Progenitor cell of endocrine pancreas (in vitro differentiated cells): ENCODE measurements at regions not wholly inside any gene's neighbourhood (a gene's known extent, or its start where the extent isn't known, plus 50 kb on each side); places are given as distances from the start of the nearest gene placed in this dataset.

Experiments
- DNase-seq: peaks from one replicate; pipeline ENCODE4 v3.0.0; 2021; ENCODE audit warnings: low spot score; ENCODE audit not compliant: unreplicated experiment
- H3K27ac Mint-ChIP-seq: 2 replicates; pipeline ENCODE4 v1.8.0; 2021; ENCODE audit warnings: mild to moderate bottlenecking, moderate library complexity, mixed read lengths
- H3K27me3 Mint-ChIP-seq: 2 replicates; pipeline ENCODE4 v1.8.0; 2021; ENCODE audit warnings: mixed read lengths
- H3K36me3 Mint-ChIP-seq: 2 replicates; pipeline ENCODE4 v1.8.0; 2022; ENCODE audit warnings: mixed read lengths; ENCODE audit not compliant: insufficient read depth
- H3K4me1 Mint-ChIP-seq: 2 replicates; pipeline ENCODE4 v1.8.0; 2021; ENCODE audit warnings: low read depth, mixed read lengths
- H3K4me3 Mint-ChIP-seq: 2 replicates; pipeline ENCODE4 v1.8.0; 2021; ENCODE audit warnings: low read depth, mild to moderate bottlenecking, moderate library complexity, mixed read lengths
- H3K9me3 Mint-ChIP-seq: 2 replicates; pipeline ENCODE4 v1.8.0; 2021; ENCODE audit warnings: low read depth, mixed read lengths
- CTCF ChIP-seq: fragments of 200-600 bp; sonication (generic); IDR thresholded peaks from one replicate; pipeline ENCODE4 v1.5.0; 2021; ENCODE audit warnings: antibody characterized with exemption, mild to moderate bottlenecking; ENCODE audit not compliant: unreplicated experiment

- Mint-ChIP-seq H3K36me3 (no peaks in the 10 kb centered on the region), H3K27ac (no peak overlapping the region), H3K4me1 (peaks cover 13% of the 10 kb centered on the region), H3K4me3 (no peak overlapping the region), H3K9me3 (no peaks in the 10 kb centered on the region), H3K27me3 (peaks cover 13% of the 10 kb centered on the region)
- DNase-seq, result no peak
- no peak for TF ChIP-seq CTCF
These were observed 91.2 kb downstream of the OXGR1 start for GRCh38 chr13:96903085-96903484.

- Mint-ChIP-seq H3K27me3 (peaks cover 8% of the 10 kb centered on the region), H3K4me3 (no peak overlapping the region), H3K27ac (no peak overlapping the region), H3K9me3 (peaks cover 3% of the 10 kb centered on the region), H3K4me1 (peaks cover 13% of the 10 kb centered on the region), H3K36me3 (no peaks in the 10 kb centered on the region)
- DNase-seq, result no peak
- TF ChIP-seq CTCF, result no peak
These were observed 93.3 kb downstream of the OXGR1 start for GRCh38 chr13:96900986-96901385.

- H3K9me3 Mint-ChIP-seq, result peaks cover 10% of the 10 kb centered on the region
- H3K27ac Mint-ChIP-seq, result no peak overlapping the region
- H3K27me3 Mint-ChIP-seq, result peaks cover 8% of the 10 kb centered on the region
- no peak overlapping the region for H3K4me3 Mint-ChIP-seq
- no peaks in the 10 kb centered on the region for H3K36me3 Mint-ChIP-seq
- H3K4me1 Mint-ChIP-seq, result peaks cover 13% of the 10 kb centered on the region
- TF ChIP-seq CTCF, result no peak
- DNase-seq, result no peak
These were observed 94.3 kb downstream of the OXGR1 start for GRCh38 chr13:96899946-96900345.

GRCh38 chr13:96898646-96899254 lies 95.5 kb downstream of the OXGR1 start:
- no peaks in the 10 kb centered on the region for H3K36me3 Mint-ChIP-seq
- H3K27ac Mint-ChIP-seq, result no peak overlapping the region
- H3K4me3 Mint-ChIP-seq, result no peak overlapping the region
- H3K9me3 Mint-ChIP-seq, result peaks cover 15% of the 10 kb centered on the region
- no peak for TF ChIP-seq CTCF
- H3K27me3 Mint-ChIP-seq, result peaks cover 2% of the 10 kb centered on the region
- no peak for DNase-seq
- H3K4me1 Mint-ChIP-seq, result peaks cover 13% of the 10 kb centered on the region

GRCh38 chr13:96898212-96898611 lies 96.1 kb downstream of the OXGR1 start:
- no peaks in the 10 kb centered on the region for H3K36me3 Mint-ChIP-seq
- peaks cover 15% of the 10 kb centered on the region for H3K9me3 Mint-ChIP-seq
- DNase-seq, result no peak
- H3K27ac Mint-ChIP-seq, result no peak overlapping the region
- H3K4me3 Mint-ChIP-seq, result no peak overlapping the region
- H3K4me1 Mint-ChIP-seq, result peaks cover 13% of the 10 kb centered on the region
- no peaks in the 10 kb centered on the region for H3K27me3 Mint-ChIP-seq
- no peak for TF ChIP-seq CTCF
